Common myeloid progenitor, CD34-positive (primary cell): ENCODE measurements at regions not wholly inside any gene's neighbourhood (a gene's known extent, or its start where the extent isn't known, plus 50 kb on each side); places are given as distances from the start of the nearest gene placed in this dataset.
A peak's percentile ranks its signal among the peaks of the same experiment; 100 is the strongest.

Source experiments
- CTCF ChIA-PET: fragments of 350-600 bp; sonication (Branson Sonifier 250); formaldehyde crosslinking; loops from one replicate; lab custom pipeline; 2021; ENCODE audit warnings: antibody characterized with exemption; lab: Charles Lee
- POLR2A ChIA-PET: fragments of 350-600 bp; sonication (Branson Sonifier 250); formaldehyde crosslinking; loops from one replicate; lab custom pipeline; 2021; ENCODE audit warnings: antibody characterized with exemption; lab: Charles Lee
- DNase-seq, 3 donors: peaks; one replicate each; pipeline versions ENCODE4 v3.0.0 to v3.0.0-alpha.2; 2013
- H3K27ac ChIP-seq, 2 experiments: 1 replicate in 1 of 2; 2 replicates in 1 of 2; pipeline ENCODE4 v1.7.0; 2013; ENCODE audit warnings: inconsistent platforms in 2 of 2, low read length in 2 of 2, mild to moderate bottlenecking in 2 of 2, low read depth in 1 of 2, moderate library complexity in 1 of 2; ENCODE audit not compliant: severe bottlenecking in 2 of 2, insufficient read depth in 1 of 2, poor library complexity in 1 of 2
- H3K27me3 ChIP-seq, 5 experiments: replicated peaks in 2 of 5; 1 replicate in 3 of 5; 2 replicates in 2 of 5; pipeline versions ENCODE4 v1.6.1 to v1.7.0; 2013; ENCODE audit warnings: low read length in 4 of 5, mild to moderate bottlenecking in 2 of 5, moderate library complexity in 2 of 5, inconsistent platforms in 1 of 5; ENCODE audit not compliant: insufficient read depth in 5 of 5, control insufficient read depth in 4 of 5
- H3K36me3 ChIP-seq, 4 experiments: 1 replicate in 2 of 4; 2 replicates in 2 of 4; pipeline versions ENCODE4 v1.6.1 to v1.7.0; 2013; ENCODE audit warnings: low read length in 3 of 4, control low read depth in 1 of 4, mild to moderate bottlenecking in 1 of 4; ENCODE audit not compliant: control insufficient read depth in 4 of 4, insufficient read depth in 4 of 4
- H3K4me1 ChIP-seq, 4 experiments: 1 replicate in 3 of 4; 2 replicates in 1 of 4; pipeline versions ENCODE4 v1.6.1 to v1.7.1; 2013; ENCODE audit warnings: low read length in 3 of 4, mild to moderate bottlenecking in 3 of 4, control low read depth in 1 of 4, inconsistent platforms in 1 of 4, moderate library complexity in 1 of 4; ENCODE audit not compliant: control insufficient read depth in 4 of 4, insufficient read depth in 4 of 4; ENCODE audit errors: control extremely low read depth in 1 of 4
- H3K4me3 ChIP-seq, 7 experiments: 1 replicate in 4 of 7; 2 replicates in 3 of 7; pipeline versions ENCODE4 v1.5.1 to v1.7.0; 2013; ENCODE audit warnings: mild to moderate bottlenecking in 7 of 7, low read length in 6 of 7, moderate library complexity in 6 of 7, inconsistent platforms in 2 of 7, low read depth in 2 of 7, control low read depth in 1 of 7; ENCODE audit not compliant: insufficient read depth in 4 of 7, control insufficient read depth in 1 of 7; ENCODE audit errors: extremely low read depth in 1 of 7
- H3K9me3 ChIP-seq, 5 experiments: 1 replicate in 4 of 5; 2 replicates in 1 of 5; pipeline versions ENCODE4 v1.6.1 to v1.7.1; 2013; ENCODE audit warnings: low read length in 4 of 5, mild to moderate bottlenecking in 2 of 5, inconsistent platforms in 1 of 5, low read depth in 1 of 5, moderate library complexity in 1 of 5; ENCODE audit not compliant: control insufficient read depth in 4 of 5, insufficient read depth in 2 of 5; ENCODE audit errors: control extremely low read depth in 1 of 5
- WGBS: methylation state at CpG from one replicate; pipeline ENCODE4 v1.1.5; 2013; ENCODE audit not compliant: insufficient coverage; 5-methylcytosine and 5-hydroxymethylcytosine counted together

GRCh38 chr4:135564090-135564489, 1362.5 kb upstream of the PABPC4L start:
- DNase-seq, result no peak
- Histone ChIP-seq H3K27ac (no peak overlapping the region), H3K4me1 (no peaks in the 10 kb centered on the region), H3K4me3 (no peak overlapping the region), H3K36me3 (no peaks in the 10 kb centered on the region), H3K9me3 (no peaks in the 10 kb centered on the region), H3K27me3 (no peaks in the 10 kb centered on the region)
- POLR2A ChIA-PET, result no interaction called here
- CTCF ChIA-PET, result no interaction called here
- WGBS, result no CpG with 5 or more reads among the region's 1 CpG

GRCh38 chr4:135553213-135553612, 1351.6 kb upstream of the PABPC4L start:
- no peaks in the 10 kb centered on the region for H3K27me3 ChIP-seq
- H3K27ac ChIP-seq, result no peak overlapping the region
- ChIA-PET CTCF (no interaction called here), POLR2A (no interaction called here)
- no peak for DNase-seq
- H3K36me3 ChIP-seq, result no peaks in the 10 kb centered on the region
- no peaks in the 10 kb centered on the region for H3K9me3 ChIP-seq
- H3K4me1 ChIP-seq, result no peaks in the 10 kb centered on the region
- no CpG with 5 or more reads among the region's 1 CpG for WGBS
- H3K4me3 ChIP-seq, result no peak overlapping the region

GRCh38 chr4:135552131-135552530, 1350.5 kb upstream of the PABPC4L start:
- Histone ChIP-seq H3K4me1 (no peaks in the 10 kb centered on the region), H3K9me3 (no peaks in the 10 kb centered on the region), H3K36me3 (no peaks in the 10 kb centered on the region), H3K27me3 (no peaks in the 10 kb centered on the region), H3K27ac (no peak overlapping the region), H3K4me3 (no peak overlapping the region)
- DNase-seq, result no peak
- POLR2A ChIA-PET, result no interaction called here
- WGBS, result no CpG with 5 or more reads among the region's 3 CpGs
- CTCF ChIA-PET, result no interaction called here

DNA sequence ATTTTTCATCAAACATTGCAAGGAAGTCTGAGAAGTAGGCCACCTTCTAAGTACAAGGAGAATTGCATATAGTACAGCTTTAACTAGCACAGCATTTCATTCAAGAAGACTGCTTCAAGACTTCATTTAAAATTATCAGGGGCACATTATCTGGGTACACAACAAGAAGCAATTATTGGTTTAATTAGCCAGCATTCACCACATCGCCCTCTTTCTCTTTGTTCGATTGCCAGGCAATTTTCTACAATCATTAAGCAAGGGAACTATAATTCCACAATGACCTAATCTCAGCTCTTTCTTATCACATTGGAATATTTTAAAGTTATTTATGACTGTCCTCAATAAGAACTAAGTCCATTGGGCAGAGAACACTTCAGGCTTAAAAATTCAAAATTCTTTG, 1347.1 kb upstream of the PABPC4L start:
- DNase-seq, result no peak
- POLR2A ChIA-PET, result no interaction called here
- CTCF ChIA-PET, result no interaction called here
- Histone ChIP-seq H3K9me3 (no peaks in the 10 kb centered on the region), H3K27me3 (no peaks in the 10 kb centered on the region), H3K27ac (no peak overlapping the region), H3K4me3 (no peak overlapping the region), H3K36me3 (no peaks in the 10 kb centered on the region), H3K4me1 (no peaks in the 10 kb centered on the region)
- WGBS, result no CpG with 5 or more reads among the region's 2 CpGs

GRCh38 chr4:135545616-135546317, 1344.2 kb upstream of the PABPC4L start:
- Histone ChIP-seq H3K27me3 (no peaks in the 10 kb centered on the region), H3K36me3 (no peaks in the 10 kb centered on the region), H3K4me3 (no peak overlapping the region), H3K27ac (no peak overlapping the region), H3K9me3 (no peaks in the 10 kb centered on the region), H3K4me1 (no peaks in the 10 kb centered on the region)
- WGBS, result no CpG with 5 or more reads among the region's 1 CpG
- POLR2A ChIA-PET, result no interaction called here
- CTCF ChIA-PET, result no interaction called here
- DNase-seq, result no peak

DNA sequence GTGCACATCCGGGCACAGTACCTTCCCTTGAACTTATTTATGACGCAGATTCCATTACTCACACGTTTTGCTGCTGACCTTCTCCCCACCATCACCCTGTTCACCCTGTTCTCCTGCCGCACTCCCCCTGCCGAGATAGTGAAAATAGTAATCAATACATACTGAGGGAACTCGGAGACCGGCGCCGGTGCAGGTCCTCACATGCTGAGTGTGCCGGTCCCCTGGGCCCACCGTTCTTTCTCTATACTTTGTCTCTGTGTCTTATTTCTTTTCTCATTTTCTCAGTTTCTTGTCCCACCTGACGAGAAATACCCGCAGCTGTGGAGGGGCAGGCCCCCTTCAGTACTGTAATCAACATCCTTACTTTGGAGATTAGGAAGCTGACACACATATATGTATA, 1337.1 kb upstream of the PABPC4L start:
- H3K9me3 ChIP-seq, result no peaks in the 10 kb centered on the region
- 97% methylated on average over 13 of the region's 13 CpGs for WGBS
- H3K36me3 ChIP-seq, result no peaks in the 10 kb centered on the region
- peak overlapping the region in 1 of 7 experiments; percentile 5 for H3K4me3 ChIP-seq
- ChIA-PET CTCF (no interaction called here), POLR2A (no interaction called here)
- H3K4me1 ChIP-seq, result no peaks in the 10 kb centered on the region
- DNase-seq, result no peak
- no peak overlapping the region for H3K27ac ChIP-seq
- H3K27me3 ChIP-seq, result no peaks in the 10 kb centered on the region

GRCh38 chr4:135533053-135533452, 1331.5 kb upstream of the PABPC4L start:
- no peak overlapping the region for H3K27ac ChIP-seq
- H3K4me1 ChIP-seq, result no peaks in the 10 kb centered on the region
- H3K27me3 ChIP-seq, result no peaks in the 10 kb centered on the region
- ChIA-PET CTCF (no interaction called here), POLR2A (no interaction called here)
- DNase-seq, result no peak
- 100% methylated on average over 1 of the region's 4 CpGs for WGBS
- no peaks in the 10 kb centered on the region for H3K36me3 ChIP-seq
- no peak overlapping the region for H3K4me3 ChIP-seq
- no peaks in the 10 kb centered on the region for H3K9me3 ChIP-seq
